ENCODE measurements at regions not wholly inside any gene's neighbourhood (a gene's known extent, or its start where the extent isn't known, plus 50 kb on each side); places are given as distances from the start of the nearest gene placed in this dataset.
"Not testable (repeated sequence)": the region's sequence is repeated elsewhere in the genome, so short reads cannot be mapped to it uniquely, and the experiment has no call there.

- H3K4me3 ChIP-seq (ENCODE audit: low read length): no peak overlapping the region
- no peak for DNase-seq (ENCODE audit: low read depth)
- TF ChIP-seq, protein P1, sequence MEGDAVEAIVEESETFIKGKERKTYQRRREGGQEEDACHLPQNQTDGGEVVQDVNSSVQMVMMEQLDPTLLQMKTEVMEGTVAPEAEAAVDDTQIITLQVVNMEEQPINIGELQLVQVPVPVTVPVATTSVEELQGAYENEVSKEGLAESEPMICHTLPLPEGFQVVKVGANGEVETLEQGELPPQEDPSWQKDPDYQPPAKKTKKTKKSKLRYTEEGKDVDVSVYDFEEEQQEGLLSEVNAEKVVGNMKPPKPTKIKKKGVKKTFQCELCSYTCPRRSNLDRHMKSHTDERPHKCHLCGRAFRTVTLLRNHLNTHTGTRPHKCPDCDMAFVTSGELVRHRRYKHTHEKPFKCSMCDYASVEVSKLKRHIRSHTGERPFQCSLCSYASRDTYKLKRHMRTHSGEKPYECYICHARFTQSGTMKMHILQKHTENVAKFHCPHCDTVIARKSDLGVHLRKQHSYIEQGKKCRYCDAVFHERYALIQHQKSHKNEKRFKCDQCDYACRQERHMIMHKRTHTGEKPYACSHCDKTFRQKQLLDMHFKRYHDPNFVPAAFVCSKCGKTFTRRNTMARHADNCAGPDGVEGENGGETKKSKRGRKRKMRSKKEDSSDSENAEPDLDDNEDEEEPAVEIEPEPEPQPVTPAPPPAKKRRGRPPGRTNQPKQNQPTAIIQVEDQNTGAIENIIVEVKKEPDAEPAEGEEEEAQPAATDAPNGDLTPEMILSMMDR (conservative IDR thresholded peaks at IDR 0.05; ENCODE audit: low read length): no peak
Observed at GRCh38 chr3:64369390-64369789, 144.1 kb upstream of the PRICKLE2 start.

DNA sequence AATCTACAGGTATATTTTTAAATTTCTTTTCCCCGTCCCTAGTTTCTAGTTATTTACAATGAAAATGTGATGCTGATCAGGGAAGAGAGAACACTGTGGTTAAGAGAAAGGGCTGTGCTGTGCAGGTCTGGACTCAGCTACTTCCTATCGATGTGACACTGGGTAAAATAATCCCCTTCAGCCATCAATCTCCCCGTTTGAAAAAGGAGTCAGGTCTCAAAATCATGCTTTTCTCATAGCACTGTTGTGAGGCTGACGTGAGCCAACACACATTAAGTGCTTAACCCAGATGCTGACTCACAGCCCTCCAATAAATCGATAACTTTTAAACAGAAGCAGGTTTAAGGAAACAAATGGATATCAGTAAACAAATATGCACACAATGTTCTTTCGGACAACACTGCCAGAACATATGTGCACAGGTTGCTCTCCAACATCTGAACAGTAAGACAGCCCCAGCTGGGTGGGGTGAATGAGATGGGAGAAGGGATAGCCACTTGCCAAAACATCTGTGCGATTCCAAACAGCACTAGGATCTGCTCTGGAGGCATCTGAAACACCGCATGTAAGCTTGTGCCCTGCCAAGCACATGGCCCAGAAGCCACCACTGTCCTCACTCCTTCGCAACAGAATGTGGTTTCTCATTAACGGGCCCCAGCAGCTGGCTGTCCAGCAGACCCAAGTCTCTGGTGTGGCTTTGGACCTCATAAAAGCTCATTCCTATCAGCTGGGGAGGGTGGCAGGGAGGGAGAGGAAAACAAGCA is 143.2 kb upstream of the PRICKLE2 start:
- H3K4me3 ChIP-seq (ENCODE audit: low read length): no peak overlapping the region
- DNase-seq (ENCODE audit: low read depth): peak; percentile 68
- TF ChIP-seq, protein P1 (conservative IDR thresholded peaks at IDR 0.05; ENCODE audit: low read length): no peak

DNA sequence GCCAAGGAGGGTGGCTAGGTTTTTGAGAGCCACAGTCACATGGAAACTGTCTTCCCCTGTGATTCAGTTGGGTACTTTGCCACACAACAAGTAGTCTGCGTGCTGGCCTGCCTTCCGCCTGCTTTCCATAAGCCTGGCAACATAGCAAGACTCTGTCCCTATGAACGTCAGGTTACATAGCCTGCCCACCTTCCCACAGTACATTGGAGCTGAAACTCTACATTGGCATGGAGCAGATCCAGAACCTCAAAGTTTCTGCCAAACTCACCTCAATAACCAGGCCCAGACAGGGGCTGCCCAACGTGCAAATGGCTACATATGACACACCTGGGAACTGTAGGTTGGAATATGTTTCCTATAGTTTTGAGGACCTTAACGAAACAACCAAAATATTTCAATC is 140.6 kb upstream of the PRICKLE2 start:
- no peak overlapping the region for H3K4me3 ChIP-seq (ENCODE audit: low read length)
- DNase-seq (ENCODE audit: low read depth): no peak
- TF ChIP-seq, protein P1 (conservative IDR thresholded peaks at IDR 0.05; ENCODE audit: low read length): no peak

DNA sequence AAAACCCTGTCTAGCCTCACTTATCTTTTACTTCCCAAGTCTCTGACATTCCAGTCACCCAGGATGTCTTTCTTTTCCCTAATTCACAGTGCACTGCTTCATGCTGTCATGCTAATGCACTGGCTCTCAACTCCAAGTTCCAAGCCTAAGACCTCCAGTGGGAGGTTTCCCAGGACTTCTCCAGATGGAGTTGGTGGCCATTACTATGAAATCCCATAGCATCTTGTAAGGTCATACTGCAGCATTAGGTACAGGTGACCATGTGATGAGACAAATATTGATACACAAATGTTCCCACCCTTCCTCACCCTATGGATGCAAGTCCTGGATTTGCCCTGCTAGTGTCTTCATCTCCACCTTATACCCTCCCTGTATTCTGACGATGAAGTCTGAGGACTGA is 138.6 kb upstream of the PRICKLE2 start:
- no peak overlapping the region for H3K4me3 ChIP-seq (ENCODE audit: low read length)
- DNase-seq (ENCODE audit: low read depth): no peak
- TF ChIP-seq, protein P1 (conservative IDR thresholded peaks at IDR 0.05; ENCODE audit: low read length): no peak

- no peak overlapping the region for H3K4me3 ChIP-seq (ENCODE audit: low read length)
- TF ChIP-seq, protein P1 (conservative IDR thresholded peaks at IDR 0.05; ENCODE audit: low read length): no peak
- DNase-seq (ENCODE audit: low read depth): peak; percentile 46
Observed at GRCh38 chr3:64361962-64362735, 136.9 kb upstream of the PRICKLE2 start.

- not testable (repeated sequence) for DNase-seq (ENCODE audit: low read depth); H3K4me3 ChIP-seq (ENCODE audit: low read length)
Observed at GRCh38 chr3:64361036-64361435, 135.8 kb upstream of the PRICKLE2 start.

GRCh38 chr3:64360280-64360679 is 135.0 kb upstream of the PRICKLE2 start:
- TF ChIP-seq, protein P1 (conservative IDR thresholded peaks at IDR 0.05; ENCODE audit: low read length): no peak
- H3K4me3 ChIP-seq (ENCODE audit: low read length): no peak overlapping the region
- DNase-seq (ENCODE audit: low read depth): no peak
